Caco-2 (cell line): ENCODE measurements at regions not wholly inside any gene's neighbourhood (a gene's known extent, or its start where the extent isn't known, plus 50 kb on each side); places are given as distances from the start of the nearest gene placed in this dataset.
"Not testable (repeated sequence)": the region's sequence is repeated elsewhere in the genome, so short reads cannot be mapped to it uniquely, and the experiment has no call there.

ENCODE experiments used
- BruUV-seq: library from RNA; stranded (reverse); fragments of 400-500 nt; replicated peaks from 2 replicates; lab custom pipeline; 2021; lab: Mats Ljungman, UMichigan
- CTCF ChIA-PET: fragments of 300-600 bp; sonication (Branson Sonifier 250); formaldehyde crosslinking; loops from one replicate; lab custom pipeline; 2022; ENCODE audit warnings: antibody characterized with exemption; lab: Charles Lee
- POLR2A ChIA-PET: fragments of 300-600 bp; sonication (Branson Sonifier 250); formaldehyde crosslinking; loops from one replicate; lab custom pipeline; 2022; ENCODE audit warnings: antibody characterized with exemption; lab: Charles Lee
- DNase-seq, 2 experiments: peaks; one replicate each; pipeline versions ENCODE4 v3.0.0 to v3.0.0-alpha.2; 2020 to 2022
- H3K27me3 ChIP-seq: replicated peaks from 2 replicates; pipeline ENCODE4 v1.6.0; 2011; ENCODE audit warnings: low read length; ENCODE audit not compliant: control insufficient read depth, insufficient read depth
- H3K36me3 ChIP-seq: 2 replicates; pipeline ENCODE4 v1.5.1; 2011; ENCODE audit warnings: low read length; ENCODE audit not compliant: control insufficient read depth, insufficient read depth
- H3K4me1 ChIP-seq: fragments of 250-450 bp; sonication (Bioruptor Pico); 2 replicates; pipeline ENCODE4 v1.5.1; 2020; ENCODE audit warnings: mild to moderate bottlenecking
- H3K4me3 ChIP-seq: 2 replicates; pipeline ENCODE4 v1.5.1; 2011; ENCODE audit warnings: low read depth, mild to moderate bottlenecking, control low read depth, low read length
- H3K9me3 ChIP-seq: fragments of 250-450 bp; sonication (Bioruptor Pico); 2 replicates; pipeline ENCODE4 v1.5.1; 2020; ENCODE audit warnings: mild to moderate bottlenecking, moderate library complexity
- H3K27ac Mint-ChIP-seq: one replicate; pipeline ENCODE4 v1.8.0; 2022; ENCODE audit warnings: mixed read lengths; ENCODE audit not compliant: unreplicated experiment
- H3K27me3 Mint-ChIP-seq: one replicate; pipeline ENCODE4 v1.8.0; 2022; ENCODE audit warnings: mixed read lengths; ENCODE audit not compliant: insufficient read depth, unreplicated experiment
- H3K36me3 Mint-ChIP-seq: one replicate; pipeline ENCODE4 v1.8.0; 2022; ENCODE audit warnings: mild to moderate bottlenecking, mixed read lengths; ENCODE audit not compliant: insufficient read depth, unreplicated experiment
- H3K4me1 Mint-ChIP-seq: one replicate; pipeline ENCODE4 v1.8.0; 2022; ENCODE audit warnings: low read depth, mixed read lengths; ENCODE audit not compliant: unreplicated experiment
- H3K4me3 Mint-ChIP-seq: one replicate; pipeline ENCODE4 v1.8.0; 2022; ENCODE audit warnings: mild to moderate bottlenecking, moderate library complexity, mixed read lengths; ENCODE audit not compliant: unreplicated experiment
- H3K9me3 Mint-ChIP-seq: one replicate; pipeline ENCODE4 v1.8.0; 2022; ENCODE audit warnings: mixed read lengths; ENCODE audit not compliant: unreplicated experiment
- intact Hi-C: fragments of 100-400 bp; cut with micrococcal nuclease; formaldehyde crosslinking; loops from one replicate; pipeline ENCODE4 v1.10.0; 2022; ENCODE audit not compliant: unreplicated experiment
- TF ChIP-seq, protein P1 (sequence below), 2 experiments: fragments of 200-600 bp in 1 of 2; IDR thresholded peaks; 1 replicate in 1 of 2; 2 replicates in 1 of 2; pipeline versions ENCODE4 v1.5.1 to v1.8.0; 2011 to 2022; ENCODE audit warnings: antibody characterized with exemption in 1 of 2, control low read depth in 1 of 2, inconsistent platforms in 1 of 2, low read depth in 1 of 2, low read length in 1 of 2, mild to moderate bottlenecking in 1 of 2, moderate library complexity in 1 of 2; ENCODE audit not compliant: insufficient read depth in 1 of 2, severe bottlenecking in 1 of 2, unreplicated experiment in 1 of 2

DNA sequence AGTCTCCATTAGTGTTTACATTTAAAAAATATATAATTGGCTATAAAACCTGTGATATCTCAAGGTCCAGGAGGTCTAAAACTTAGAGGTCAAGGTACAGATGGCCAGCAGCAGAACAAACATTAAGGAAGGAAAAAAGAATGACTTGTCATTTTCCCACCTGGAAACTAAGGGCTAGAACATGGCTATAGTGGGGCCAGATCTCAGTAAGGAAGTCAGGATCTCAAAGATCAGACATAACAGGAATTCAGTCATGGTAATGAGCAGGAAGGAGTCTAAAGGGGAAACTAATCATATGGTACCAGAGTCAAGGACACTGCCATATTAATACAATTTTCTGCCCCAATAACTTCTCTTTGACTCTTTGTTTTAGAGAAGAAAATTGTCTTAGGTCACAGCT, 1018.8 kb downstream of the PLA2G4A start:
- no TSS peak for BruUV-seq
- H3K9me3 Mint-ChIP-seq, result peaks cover 16% of the 10 kb centered on the region
- Histone ChIP-seq H3K4me3 (no peak overlapping the region), H3K27me3 (no peaks in the 10 kb centered on the region), H3K9me3 (peaks cover 6% of the 10 kb centered on the region; the same call in 1 of the 2 replicates), H3K36me3 (no peaks in the 10 kb centered on the region), H3K4me1 (0 out of 2 replicates have a peak, but pooled peaks cover 4% of the 10 kb centered on the region)
- POLR2A ChIA-PET, result no interaction called here
- TF ChIP-seq, protein P1, sequence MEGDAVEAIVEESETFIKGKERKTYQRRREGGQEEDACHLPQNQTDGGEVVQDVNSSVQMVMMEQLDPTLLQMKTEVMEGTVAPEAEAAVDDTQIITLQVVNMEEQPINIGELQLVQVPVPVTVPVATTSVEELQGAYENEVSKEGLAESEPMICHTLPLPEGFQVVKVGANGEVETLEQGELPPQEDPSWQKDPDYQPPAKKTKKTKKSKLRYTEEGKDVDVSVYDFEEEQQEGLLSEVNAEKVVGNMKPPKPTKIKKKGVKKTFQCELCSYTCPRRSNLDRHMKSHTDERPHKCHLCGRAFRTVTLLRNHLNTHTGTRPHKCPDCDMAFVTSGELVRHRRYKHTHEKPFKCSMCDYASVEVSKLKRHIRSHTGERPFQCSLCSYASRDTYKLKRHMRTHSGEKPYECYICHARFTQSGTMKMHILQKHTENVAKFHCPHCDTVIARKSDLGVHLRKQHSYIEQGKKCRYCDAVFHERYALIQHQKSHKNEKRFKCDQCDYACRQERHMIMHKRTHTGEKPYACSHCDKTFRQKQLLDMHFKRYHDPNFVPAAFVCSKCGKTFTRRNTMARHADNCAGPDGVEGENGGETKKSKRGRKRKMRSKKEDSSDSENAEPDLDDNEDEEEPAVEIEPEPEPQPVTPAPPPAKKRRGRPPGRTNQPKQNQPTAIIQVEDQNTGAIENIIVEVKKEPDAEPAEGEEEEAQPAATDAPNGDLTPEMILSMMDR (IDR thresholded peaks at IDR 0.05; ENCODE audit: insufficient read depth in 1 of 2, low read depth in 1 of 2, low read length in 1 of 2, severe bottlenecking in 1 of 2, unreplicated experiment in 1 of 2), result no peak
- no peaks in the 10 kb centered on the region for H3K4me1 Mint-ChIP-seq
- no peaks in the 10 kb centered on the region for H3K27me3 Mint-ChIP-seq
- DNase-seq, result no peak
- intact Hi-C loops, result no loop called here
- H3K36me3 Mint-ChIP-seq, result no peaks in the 10 kb centered on the region
- no peak overlapping the region for H3K4me3 Mint-ChIP-seq
- CTCF ChIA-PET, result interaction anchor here (0.7 kb wide), 1 partner anchor 26 kb away, joined by 3 read pairs; no protein-coding TSS in a partner anchor
- no peak overlapping the region for H3K27ac Mint-ChIP-seq

DNA sequence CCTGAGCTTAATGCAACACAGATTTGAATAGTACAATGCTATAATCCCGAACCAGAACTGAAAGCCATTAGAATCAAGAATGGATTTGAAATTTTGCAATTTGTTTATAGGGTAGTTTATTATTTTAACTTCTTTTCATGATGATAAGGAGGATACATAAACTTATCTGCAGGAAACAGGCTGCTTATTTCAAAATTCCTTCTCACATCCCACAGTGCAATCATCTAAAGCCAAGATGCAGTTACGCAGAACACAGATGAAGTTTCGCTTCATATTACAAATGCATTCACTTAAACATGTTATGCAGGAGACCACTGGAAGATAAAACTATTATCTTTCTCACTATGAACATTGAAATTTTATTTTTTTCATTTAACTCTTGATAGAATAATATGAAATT, 1019.6 kb downstream of the PLA2G4A start:
- TF ChIP-seq, protein P1 (IDR thresholded peaks at IDR 0.05; ENCODE audit: insufficient read depth in 1 of 2, low read depth in 1 of 2, low read length in 1 of 2, severe bottlenecking in 1 of 2, unreplicated experiment in 1 of 2), result no peak
- Histone ChIP-seq H3K27me3 (no peaks in the 10 kb centered on the region), H3K36me3 (no peaks in the 10 kb centered on the region), H3K4me1 (0 out of 2 replicates have a peak, but pooled peaks cover 4% of the 10 kb centered on the region), H3K9me3 (peaks cover 5% of the 10 kb centered on the region; the same call in 1 of the 2 replicates), H3K4me3 (no peak overlapping the region)
- Mint-ChIP-seq H3K4me1 (no peaks in the 10 kb centered on the region), H3K27me3 (no peaks in the 10 kb centered on the region), H3K9me3 (peaks cover 16% of the 10 kb centered on the region), H3K4me3 (no peak overlapping the region), H3K36me3 (no peaks in the 10 kb centered on the region), H3K27ac (no peak overlapping the region)
- DNase-seq, result no peak
- POLR2A ChIA-PET, result no interaction called here
- CTCF ChIA-PET, result no interaction called here
- no TSS peak for BruUV-seq
- intact Hi-C loops, result no loop called here

DNA sequence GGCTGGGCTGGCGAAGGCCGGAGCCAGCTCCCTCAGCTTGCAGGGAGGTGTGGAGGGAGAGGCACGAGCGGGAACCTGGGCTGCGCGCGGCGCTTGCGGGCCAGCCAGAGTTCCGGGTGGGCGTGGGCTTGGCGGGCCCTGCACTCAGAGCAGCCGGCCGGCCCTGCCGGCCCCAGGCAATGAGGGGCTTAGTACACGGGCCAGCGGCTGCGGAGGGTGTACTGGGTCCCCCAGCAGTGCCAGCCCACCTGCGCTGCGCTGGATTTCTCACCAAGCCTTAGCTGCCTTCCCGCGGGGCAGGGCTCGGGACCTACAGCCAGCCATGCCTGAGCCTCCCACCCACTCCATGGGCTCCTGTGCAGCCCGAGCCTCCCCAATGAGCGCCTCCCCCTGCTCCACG, 1021.4 kb downstream of the PLA2G4A start:
- H3K4me3 ChIP-seq, POLR2A ChIA-PET, H3K27me3 Mint-ChIP-seq, H3K27ac Mint-ChIP-seq, H3K4me1 Mint-ChIP-seq, BruUV-seq, H3K27me3 ChIP-seq, intact Hi-C loops, DNase-seq, H3K9me3 ChIP-seq, H3K36me3 Mint-ChIP-seq, H3K4me3 Mint-ChIP-seq, CTCF ChIA-PET, H3K4me1 ChIP-seq, H3K36me3 ChIP-seq: not testable (repeated sequence)
- H3K9me3 Mint-ChIP-seq, result peaks cover 16% of the 10 kb centered on the region

DNA sequence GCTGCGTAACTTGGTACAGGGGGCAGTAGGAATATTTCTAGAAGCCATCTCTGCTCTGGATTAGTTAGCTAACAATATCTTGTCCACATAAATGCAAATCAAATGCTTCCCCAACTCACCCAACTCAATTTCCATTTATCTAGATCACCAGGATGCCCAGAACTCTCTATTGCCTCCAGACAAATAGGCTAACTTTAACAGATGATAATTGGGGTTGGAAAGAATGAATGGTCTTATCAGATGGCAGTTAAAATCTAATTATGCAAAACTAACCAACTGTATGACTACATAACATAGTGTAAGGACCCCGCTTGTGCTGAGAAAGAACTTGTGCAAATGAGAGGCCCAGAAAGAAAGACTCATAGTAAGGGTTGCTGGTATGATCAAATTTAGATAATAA, 1024.8 kb downstream of the PLA2G4A start:
- ChIA-PET CTCF (no interaction called here), POLR2A (no interaction called here)
- BruUV-seq, result no TSS peak
- intact Hi-C loops, result no loop called here
- Mint-ChIP-seq H3K27me3 (no peaks in the 10 kb centered on the region), H3K36me3 (no peaks in the 10 kb centered on the region), H3K4me3 (no peak overlapping the region), H3K27ac (no peak overlapping the region), H3K9me3 (peaks cover 6% of the 10 kb centered on the region), H3K4me1 (no peaks in the 10 kb centered on the region)
- Histone ChIP-seq H3K27me3 (no peaks in the 10 kb centered on the region), H3K4me1 (no peaks in the 10 kb centered on the region), H3K9me3 (no peaks in the 10 kb centered on the region), H3K36me3 (no peaks in the 10 kb centered on the region), H3K4me3 (no peak overlapping the region)
- TF ChIP-seq, protein P1 (IDR thresholded peaks at IDR 0.05; ENCODE audit: insufficient read depth in 1 of 2, low read depth in 1 of 2, low read length in 1 of 2, severe bottlenecking in 1 of 2, unreplicated experiment in 1 of 2), result no peak
- DNase-seq, result no peak
